ENCODE measurements at regions not wholly inside any gene's neighbourhood (a gene's known extent, or its start where the extent isn't known, plus 50 kb on each side); places are given as distances from the start of the nearest gene placed in this dataset.

- TF ChIP-seq, protein P1, sequence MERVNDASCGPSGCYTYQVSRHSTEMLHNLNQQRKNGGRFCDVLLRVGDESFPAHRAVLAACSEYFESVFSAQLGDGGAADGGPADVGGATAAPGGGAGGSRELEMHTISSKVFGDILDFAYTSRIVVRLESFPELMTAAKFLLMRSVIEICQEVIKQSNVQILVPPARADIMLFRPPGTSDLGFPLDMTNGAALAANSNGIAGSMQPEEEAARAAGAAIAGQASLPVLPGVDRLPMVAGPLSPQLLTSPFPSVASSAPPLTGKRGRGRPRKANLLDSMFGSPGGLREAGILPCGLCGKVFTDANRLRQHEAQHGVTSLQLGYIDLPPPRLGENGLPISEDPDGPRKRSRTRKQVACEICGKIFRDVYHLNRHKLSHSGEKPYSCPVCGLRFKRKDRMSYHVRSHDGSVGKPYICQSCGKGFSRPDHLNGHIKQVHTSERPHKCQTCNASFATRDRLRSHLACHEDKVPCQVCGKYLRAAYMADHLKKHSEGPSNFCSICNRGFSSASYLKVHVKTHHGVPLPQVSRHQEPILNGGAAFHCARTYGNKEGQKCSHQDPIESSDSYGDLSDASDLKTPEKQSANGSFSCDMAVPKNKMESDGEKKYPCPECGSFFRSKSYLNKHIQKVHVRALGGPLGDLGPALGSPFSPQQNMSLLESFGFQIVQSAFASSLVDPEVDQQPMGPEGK (CRISPR knock-in tag; IDR thresholded peaks at IDR 0.05; ENCODE audit: borderline replicate concordance) = no peak
- no peak for TF ChIP-seq TCF4 (CRISPR knock-in tag; IDR thresholded peaks at IDR 0.05; ENCODE audit: borderline replicate concordance)
- TF ChIP-seq ISL1 (CRISPR knock-in tag; IDR thresholded peaks at IDR 0.05) = no peak
- no peak for TF ChIP-seq GLIS3 (CRISPR knock-in tag; IDR thresholded peaks at IDR 0.05)
- TF ChIP-seq SNAI2 (CRISPR knock-in tag; IDR thresholded peaks at IDR 0.05) = no peak
- no peak for TF ChIP-seq ARNTL (CRISPR knock-in tag; IDR thresholded peaks at IDR 0.05; ENCODE audit: borderline replicate concordance, low read depth)
- TF ChIP-seq CSDC2 (CRISPR knock-in tag; IDR thresholded peaks at IDR 0.05) = no peak
- TF ChIP-seq BACH2 (CRISPR knock-in tag; IDR thresholded peaks at IDR 0.05; ENCODE audit: borderline replicate concordance) = no peak
- no peak for TF ChIP-seq POU6F1 (CRISPR knock-in tag; IDR thresholded peaks at IDR 0.05; ENCODE audit: borderline replicate concordance, low read depth)
- TF ChIP-seq ZFP30 (CRISPR knock-in tag; IDR thresholded peaks at IDR 0.05) = no peak
- TF ChIP-seq ZNF8 (CRISPR knock-in tag; IDR thresholded peaks at IDR 0.05) = no peak
- no peak for TF ChIP-seq ZFP3 (CRISPR knock-in tag; IDR thresholded peaks at IDR 0.05)
- no peak for TF ChIP-seq CREB5 (CRISPR knock-in tag; IDR thresholded peaks at IDR 0.05; ENCODE audit: low read depth)
These were observed 171.2 kb downstream of the HAUS1 start for GRCh38 chr18:46275370-46275769.

Measured in SK-N-SH treated with all-trans-retinoic acid at 6 μM for 48 hours (cell line).